Keratinocyte (primary cell): ENCODE measurements at regions not wholly inside any gene's neighbourhood (a gene's known extent, or its start where the extent isn't known, plus 50 kb on each side); places are given as distances from the start of the nearest gene placed in this dataset.

ENCODE experiments used
- CTCF ChIP-seq, 3 experiments: IDR thresholded peaks in 1 of 3; conservative IDR thresholded peaks in 1 of 3; optimal IDR thresholded peaks in 1 of 3; 2 replicates in 2 of 3; 3 replicates in 1 of 3; pipeline versions ENCODE3 to v1.5.1; 2011; ENCODE audit warnings: low read length in 3 of 3, mild to moderate bottlenecking in 3 of 3, moderate library complexity in 2 of 3, control low read depth in 1 of 3, inconsistent platforms in 1 of 3; ENCODE audit not compliant: insufficient read depth in 2 of 3; ENCODE audit errors: extremely low read depth in 1 of 3
- EZH2 ChIP-seq: IDR thresholded peaks from one replicate; pipeline ENCODE4 v1.6.1; 2012; ENCODE audit warnings: inconsistent platforms, mild to moderate bottlenecking, low read length, moderate library complexity

- TF ChIP-seq CTCF (optimal IDR thresholded peaks at IDR 0.05 in 1 of 3, IDR thresholded peaks at IDR 0.05 in 1 of 3, conservative IDR thresholded peaks at IDR 0.05 in 1 of 3; ENCODE audit: extremely low read depth in 1 of 3, insufficient read depth in 2 of 3, low read length in 3 of 3) (no peak), EZH2 (no peak)
Observed at GRCh38 chr5:173535166-173535975, 81.1 kb downstream of the BOD1 start.
